Neuronal stem cell (in vitro differentiated cells): ENCODE measurements at regions not wholly inside any gene's neighbourhood (a gene's known extent, or its start where the extent isn't known, plus 50 kb on each side); places are given as distances from the start of the nearest gene placed in this dataset.

ENCODE experiments used
- DNase-seq: peaks from one replicate; pipeline ENCODE4 v3.0.0-alpha.2; 2013; ENCODE audit warnings: low spot score
- H2AFZ ChIP-seq: one replicate; pipeline ENCODE4 v1.6.1; 2013; ENCODE audit warnings: mild to moderate bottlenecking, low read length, inconsistent platforms
- H2AK5ac ChIP-seq: 2 replicates; pipeline ENCODE4 v1.6.1; 2013; ENCODE audit warnings: low read depth, mild to moderate bottlenecking, inconsistent platforms, low read length, moderate library complexity, mixed read lengths
- H2BK120ac ChIP-seq: 2 replicates; pipeline ENCODE4 v1.6.1; 2013; ENCODE audit warnings: low read depth, mild to moderate bottlenecking, inconsistent platforms, low read length, moderate library complexity, mixed read lengths
- H2BK12ac ChIP-seq: one replicate; pipeline ENCODE4 v1.6.1; 2013; ENCODE audit warnings: low read length, inconsistent platforms
- H2BK15ac ChIP-seq: 2 replicates; pipeline ENCODE4 v1.6.1; 2013; ENCODE audit warnings: mild to moderate bottlenecking, low read length, inconsistent platforms, mixed read lengths
- H2BK5ac ChIP-seq: one replicate; pipeline ENCODE4 v1.6.1; 2013; ENCODE audit warnings: inconsistent platforms, mild to moderate bottlenecking, low read length, moderate library complexity
- H3K14ac ChIP-seq: one replicate; pipeline ENCODE4 v1.6.1; 2013; ENCODE audit warnings: low read length, inconsistent platforms
- H3K18ac ChIP-seq: 2 replicates; pipeline ENCODE4 v1.6.1; 2013; ENCODE audit warnings: low read length, inconsistent platforms
- H3K23ac ChIP-seq: 2 replicates; pipeline ENCODE4 v1.6.1; 2013; ENCODE audit warnings: low read depth, mild to moderate bottlenecking, mixed read lengths, low read length, inconsistent platforms; ENCODE audit not compliant: poor library complexity
- H3K27ac ChIP-seq: replicated peaks from 3 replicates; pipeline ENCODE4 v1.5.1; 2013; ENCODE audit warnings: low read length, inconsistent platforms
- H3K27me3 ChIP-seq, 3 experiments: 2 replicates each; pipeline ENCODE4 v1.6.1; 2013; ENCODE audit warnings: low read length in 3 of 3, mild to moderate bottlenecking in 2 of 3, inconsistent platforms in 1 of 3, low read depth in 1 of 3, mixed read lengths in 1 of 3, moderate library complexity in 1 of 3; ENCODE audit not compliant: control insufficient read depth in 3 of 3, insufficient read depth in 3 of 3
- H3K36me3 ChIP-seq, 2 donors: replicated peaks in 1 of 2; 2 replicates each; pipeline ENCODE4 v1.6.1; 2013; ENCODE audit warnings: low read length in 2 of 2; ENCODE audit not compliant: control insufficient read depth in 2 of 2, insufficient read depth in 2 of 2
- H3K4ac ChIP-seq: 2 replicates; pipeline ENCODE4 v1.6.1; 2013; ENCODE audit warnings: inconsistent platforms, mild to moderate bottlenecking, low read length, moderate library complexity
- H3K4me1 ChIP-seq, 2 donors: 1 replicate in 1 of 2; 2 replicates in 1 of 2; pipeline ENCODE4 v1.6.1; 2013; ENCODE audit warnings: low read length in 2 of 2, low read depth in 1 of 2; ENCODE audit not compliant: control insufficient read depth in 2 of 2, insufficient read depth in 1 of 2
- H3K4me2 ChIP-seq: one replicate; pipeline ENCODE4 v1.6.1; 2013; ENCODE audit warnings: mild to moderate bottlenecking, low read length, inconsistent platforms; ENCODE audit not compliant: insufficient read depth, poor library complexity, severe bottlenecking
- H3K4me3 ChIP-seq, 2 donors: 2 replicates each; pipeline ENCODE4 v1.5.1; 2013; ENCODE audit warnings: low read length in 2 of 2, mild to moderate bottlenecking in 2 of 2, inconsistent platforms in 1 of 2, moderate library complexity in 1 of 2
- H3K79me1 ChIP-seq: one replicate; pipeline ENCODE4 v1.6.1; 2013; ENCODE audit warnings: low read depth, mild to moderate bottlenecking, inconsistent platforms, low read length, moderate library complexity
- H3K9ac ChIP-seq: one replicate; pipeline ENCODE4 v1.6.1; 2013; ENCODE audit warnings: mild to moderate bottlenecking, low read depth, low read length, inconsistent platforms; ENCODE audit not compliant: poor library complexity
- H3K9me3 ChIP-seq, 2 donors: replicated peaks in 1 of 2; 2 replicates each; pipeline versions ENCODE3 to v1.6.1; 2013; ENCODE audit warnings: low read length in 2 of 2, mild to moderate bottlenecking in 2 of 2, inconsistent platforms in 1 of 2, low read depth in 1 of 2, mixed read lengths in 1 of 2, moderate library complexity in 1 of 2; ENCODE audit not compliant: control insufficient read depth in 2 of 2, insufficient read depth in 1 of 2
- H4K8ac ChIP-seq: one replicate; pipeline ENCODE4 v1.6.1; 2013; ENCODE audit warnings: low read depth, mild to moderate bottlenecking, inconsistent platforms, low read length, moderate library complexity
- H4K91ac ChIP-seq: one replicate; pipeline ENCODE4 v1.6.1; 2013; ENCODE audit warnings: low read length, low read depth, mild to moderate bottlenecking, inconsistent platforms; ENCODE audit not compliant: poor library complexity
- WGBS, 2 donors: extraction: QIAGEN DNeasy Blood & Tissue Kit; methylation state at CpG; one replicate each; pipeline ENCODE4 v1.1.7; 2013; ENCODE audit warnings: missing lambda C conversion rate in 2 of 2, mixed read lengths in 1 of 2; ENCODE audit not compliant: insufficient read length in 2 of 2, insufficient replicate concordance in 1 of 2; ENCODE audit errors: extremely low coverage in 2 of 2; 5-methylcytosine and 5-hydroxymethylcytosine counted together

- no peak for DNase-seq
- Histone ChIP-seq H2BK15ac (no peak overlapping the region), H2BK5ac (no peak overlapping the region), H2AK5ac (no peak overlapping the region), H3K14ac (no peak overlapping the region), H3K27me3 (no peaks in the 10 kb centered on the region), H3K4ac (no peak overlapping the region), H3K27ac (no peak overlapping the region), H3K36me3 (no peaks in the 10 kb centered on the region), H3K9ac (no peak overlapping the region), H2BK120ac (no peak overlapping the region), H3K18ac (no peak overlapping the region), H4K8ac (no peak overlapping the region), H3K4me2 (no peak overlapping the region), H3K23ac (no peak overlapping the region), H4K91ac (no peak overlapping the region), H2BK12ac (no peak overlapping the region), H2AFZ (no peak overlapping the region), H3K9me3 (no peaks in the 10 kb centered on the region), H3K79me1 (no peaks in the 10 kb centered on the region), H3K4me3 (no peak overlapping the region), H3K4me1 (peaks cover 3 to 5% of the 10 kb centered on the region in 2 donors)
- WGBS, 2 donors: no CpG with 5 or more reads among the region's 2 CpGs
Observed at GRCh38 chr13:59094181-59094580, 1069.5 kb downstream of the DIAPH3 start.

GRCh38 chr13:59099182-59099974, 1064.3 kb downstream of the DIAPH3 start:
- Histone ChIP-seq H2AK5ac (no peak overlapping the region), H3K9me3 (no peaks in the 10 kb centered on the region), H3K36me3 (no peaks in the 10 kb centered on the region), H3K4me1 (peaks cover 9 to 11% of the 10 kb centered on the region in 2 donors), H2BK120ac (no peak overlapping the region), H3K27me3 (no peaks in the 10 kb centered on the region), H3K79me1 (no peaks in the 10 kb centered on the region), H3K4me2 (no peak overlapping the region), H2BK5ac (no peak overlapping the region), H3K4me3 (no peak overlapping the region), H3K14ac (no peak overlapping the region), H3K4ac (no peak overlapping the region), H4K8ac (no peak overlapping the region), H2BK15ac (no peak overlapping the region), H3K27ac (peak overlapping the region; percentile 41), H2BK12ac (no peak overlapping the region), H4K91ac (no peak overlapping the region), H3K9ac (no peak overlapping the region), H2AFZ (peak overlapping the region; percentile 64), H3K23ac (no peak overlapping the region), H3K18ac (no peak overlapping the region)
- peak; percentile 37 for DNase-seq
- no CpG with 5 or more reads among the region's 6 CpGs for WGBS, 2 donors

GRCh38 chr13:59103004-59103768, 1060.5 kb downstream of the DIAPH3 start:
- Histone ChIP-seq H3K36me3 (no peaks in the 10 kb centered on the region), H3K23ac (no peak overlapping the region), H4K91ac (no peak overlapping the region), H3K4me1 (peaks cover 6 to 11% of the 10 kb centered on the region in 2 donors), H3K14ac (no peak overlapping the region), H3K27me3 (no peaks in the 10 kb centered on the region), H2BK5ac (no peak overlapping the region), H4K8ac (no peak overlapping the region), H3K79me1 (no peaks in the 10 kb centered on the region), H3K18ac (no peak overlapping the region), H3K4me2 (no peak overlapping the region), H3K9me3 (peaks cover 4% of the 10 kb centered on the region in 2 donors), H3K9ac (no peak overlapping the region), H3K27ac (no peak overlapping the region), H2AK5ac (no peak overlapping the region), H2AFZ (no peak overlapping the region), H2BK12ac (no peak overlapping the region), H3K4ac (no peak overlapping the region), H2BK120ac (no peak overlapping the region), H2BK15ac (no peak overlapping the region), H3K4me3 (no peak overlapping the region)
- no CpG with 5 or more reads among the region's 4 CpGs for WGBS, 2 donors
- DNase-seq: no peak

- Histone ChIP-seq H4K91ac (no peak overlapping the region), H3K36me3 (no peaks in the 10 kb centered on the region), H2BK15ac (no peak overlapping the region), H3K79me1 (no peaks in the 10 kb centered on the region), H3K4ac (no peak overlapping the region), H3K4me3 (no peak overlapping the region), H2AK5ac (no peak overlapping the region), H3K4me1 (peaks cover 1 to 10% of the 10 kb centered on the region in 2 donors), H2BK120ac (no peak overlapping the region), H2BK12ac (no peak overlapping the region), H3K27me3 (no peaks in the 10 kb centered on the region), H3K23ac (no peak overlapping the region), H3K4me2 (no peak overlapping the region), H3K27ac (peak overlapping the region; percentile 4), H3K14ac (no peak overlapping the region), H2BK5ac (no peak overlapping the region), H3K9me3 (peaks cover 2 to 7% of the 10 kb centered on the region in 2 donors), H2AFZ (peak overlapping the region; percentile 77), H3K9ac (no peak overlapping the region), H4K8ac (no peak overlapping the region), H3K18ac (no peak overlapping the region)
- no CpG with 5 or more reads among the region's 3 CpGs for WGBS, 2 donors
- no peak for DNase-seq
Observed at GRCh38 chr13:59111751-59112171, 1052.0 kb downstream of the DIAPH3 start.
